H1 (cell line): ENCODE measurements at regions not wholly inside any gene's neighbourhood (a gene's known extent, or its start where the extent isn't known, plus 50 kb on each side); places are given as distances from the start of the nearest gene placed in this dataset.

Experiments used
- BCL11A ChIP-seq, 2 experiments: IDR thresholded peaks; one replicate each; pipeline ENCODE4 v1.6.1; 2011; ENCODE audit warnings: low read depth in 2 of 2, low read length in 2 of 2, mild to moderate bottlenecking in 2 of 2
- CHD7 ChIP-seq: fragments of 300-600 bp; sonication (generic); IDR thresholded peaks from 2 replicates; pipeline ENCODE4 v1.7.1; 2012; ENCODE audit warnings: low read length, moderate library complexity, mild to moderate bottlenecking, inconsistent platforms; ENCODE audit not compliant: insufficient replicate concordance
- CTBP2 ChIP-seq: IDR thresholded peaks from 2 replicates; pipeline ENCODE4 v1.7.0; 2011; ENCODE audit warnings: borderline replicate concordance, mild to moderate bottlenecking, moderate library complexity, mixed read lengths, low read length; ENCODE audit not compliant: insufficient read depth, insufficient read length
- E2F6 ChIP-seq: IDR thresholded peaks from 2 replicates; pipeline ENCODE4 v1.6.1; 2012; ENCODE audit warnings: inconsistent platforms
- GABPA ChIP-seq: IDR thresholded peaks from 2 replicates; pipeline ENCODE4 v1.6.1; 2011; ENCODE audit warnings: mild to moderate bottlenecking, low read length, moderate library complexity, borderline replicate concordance; ENCODE audit not compliant: insufficient read depth
- GTF2F1 ChIP-seq: IDR thresholded peaks from 2 replicates; pipeline ENCODE4 v1.6.1; 2012; ENCODE audit warnings: low read depth, low read length, improper control_type of control experiment, borderline replicate concordance
- HDAC2 ChIP-seq, 2 experiments: fragments of 300-600 bp in 1 of 2; sonication (generic) in 1 of 2; IDR thresholded peaks; 2 replicates each; pipeline ENCODE4 v1.6.1; 2011 to 2012; ENCODE audit warnings: low read depth in 2 of 2, low read length in 2 of 2, mild to moderate bottlenecking in 2 of 2, moderate library complexity in 2 of 2, borderline replicate concordance in 1 of 2, inconsistent platforms in 1 of 2
- KDM5A ChIP-seq: fragments of 200-600 bp; IDR thresholded peaks from 2 replicates; pipeline ENCODE4 v1.7.1; 2012; ENCODE audit warnings: mild to moderate bottlenecking, low read length, inconsistent platforms, mixed read lengths
- POLR2AphosphoS5 ChIP-seq: IDR thresholded peaks from 2 replicates; pipeline ENCODE4 v1.6.1; 2011; ENCODE audit warnings: low read depth, low read length
- SRF ChIP-seq: IDR thresholded peaks from 2 replicates; pipeline ENCODE4 v1.6.1; 2011; ENCODE audit warnings: mild to moderate bottlenecking, low read depth, low read length, moderate library complexity
- SUZ12 ChIP-seq: fragments of 200-600 bp; sonication (generic); IDR thresholded peaks from 2 replicates; pipeline ENCODE4 v1.6.1; 2012; ENCODE audit warnings: mild to moderate bottlenecking, inconsistent platforms, low read length, moderate library complexity, mixed read lengths

GRCh38 chr10:62972103-62972502 is 155.9 kb upstream of the EGR2 start (continued):
- TF ChIP-seq CHD7: no peak
- no peak for TF ChIP-seq GABPA
- no peak for TF ChIP-seq E2F6
- TF ChIP-seq HDAC2 (IDR thresholded peaks at IDR 0.05; ENCODE audit: borderline replicate concordance in 1 of 2, low read depth in 2 of 2, low read length in 2 of 2): no peak
- no peak for TF ChIP-seq GTF2F1
- TF ChIP-seq SUZ12: no peak
- no peak for TF ChIP-seq BCL11A (IDR thresholded peaks at IDR 0.05; ENCODE audit: low read depth in 2 of 2, low read length in 2 of 2)
- TF ChIP-seq SRF: no peak
- no peak for TF ChIP-seq KDM5A
- TF ChIP-seq CTBP2: no peak
- TF ChIP-seq POLR2AphosphoS5: no peak
